Stimulated activated CD4-positive, alpha-beta T cell treated with anti-CD3 and anti-CD28 coated beads, Interleukin-15, amount 100 ng/mL, for 24 hours (primary cell): ENCODE measurements at regions not wholly inside any gene's neighbourhood (a gene's known extent, or its start where the extent isn't known, plus 50 kb on each side); places are given as distances from the start of the nearest gene placed in this dataset.
"Not testable (repeated sequence)": the region's sequence is repeated elsewhere in the genome, so short reads cannot be mapped to it uniquely, and the experiment has no call there.

Source experiments
- DNase-seq: peaks from one replicate; pipeline ENCODE4 v3.0.0-alpha.2; 2020

GRCh38 chr11:81377418-81377817, 1356.2 kb downstream of the FAM181B start:
- DNase-seq = no peak

- no peak for DNase-seq
Observed at GRCh38 chr11:81373986-81374385, 1359.7 kb downstream of the FAM181B start.

- no peak for DNase-seq
Observed at GRCh38 chr11:81368192-81368591, 1365.5 kb downstream of the FAM181B start.

GRCh38 chr11:81365496-81365895, 1368.2 kb downstream of the FAM181B start:
- no peak for DNase-seq

GRCh38 chr11:81359476-81359875, 1374.2 kb downstream of the FAM181B start:
- DNase-seq = no peak

GRCh38 chr11:81345609-81346008, 1388.1 kb downstream of the FAM181B start:
- DNase-seq = no peak

- DNase-seq = no peak
Observed at GRCh38 chr11:81342966-81343365, 1390.7 kb downstream of the FAM181B start.

GRCh38 chr11:81340225-81340624, 1393.4 kb downstream of the FAM181B start:
- DNase-seq = no peak

- no peak for DNase-seq
Observed at GRCh38 chr11:81339521-81339920, 1394.1 kb downstream of the FAM181B start.

- DNase-seq = no peak
Observed at GRCh38 chr11:81337756-81338155, 1395.9 kb downstream of the FAM181B start.

GRCh38 chr11:81332276-81332675, 1401.4 kb downstream of the FAM181B start:
- no peak for DNase-seq

GRCh38 chr11:81331611-81332235, 1401.9 kb downstream of the FAM181B start:
- no peak for DNase-seq

GRCh38 chr11:81331088-81331487, 1402.6 kb downstream of the FAM181B start:
- no peak for DNase-seq

GRCh38 chr11:81303038-81303664, 1430.5 kb downstream of the FAM181B start:
- no peak for DNase-seq

- DNase-seq = no peak
Observed at GRCh38 chr11:81301166-81301830, 1432.4 kb downstream of the FAM181B start.

- no peak for DNase-seq
Observed at GRCh38 chr11:81286959-81287358, 1446.7 kb downstream of the FAM181B start.

GRCh38 chr11:81286550-81286949, 1447.1 kb downstream of the FAM181B start:
- no peak for DNase-seq

- DNase-seq = not testable (repeated sequence)
Observed at GRCh38 chr11:81280228-81280627, 1453.4 kb downstream of the FAM181B start.

GRCh38 chr11:81278991-81279390, 1454.7 kb downstream of the FAM181B start:
- DNase-seq = no peak

GRCh38 chr11:81270686-81271085, 1463.0 kb downstream of the FAM181B start:
- no peak for DNase-seq

- no peak for DNase-seq
Observed at GRCh38 chr11:81267246-81267645, 1466.4 kb downstream of the FAM181B start.

GRCh38 chr11:81259471-81259870, 1474.2 kb downstream of the FAM181B start:
- no peak for DNase-seq

- no peak for DNase-seq
Observed at GRCh38 chr11:81255895-81256294, 1477.8 kb downstream of the FAM181B start.

- DNase-seq = no peak
Observed at GRCh38 chr11:81253244-81253643, 1480.4 kb downstream of the FAM181B start.
